Peyer's patch (tissue), 4 donors: ENCODE measurements at regions not wholly inside any gene's neighbourhood (a gene's known extent, or its start where the extent isn't known, plus 50 kb on each side); places are given as distances from the start of the nearest gene placed in this dataset.

ENCODE experiments used
- CTCF ChIP-seq, 6 experiments: fragments of 450-650 bp in 4 of 6; fragments of 200-600 bp in 2 of 6; sonication (generic) in 1 of 6; IDR thresholded peaks; one replicate each; pipeline ENCODE4 v1.5.1; 2017 to 2019; ENCODE audit warnings: antibody characterized with exemption in 6 of 6, mild to moderate bottlenecking in 3 of 6, moderate library complexity in 1 of 6
- POLR2A ChIP-seq, 2 donors: fragments of 450-650 bp; IDR thresholded peaks; one replicate each; pipeline ENCODE4 v1.5.1; 2017; ENCODE audit warnings: antibody characterized with exemption in 2 of 2, mild to moderate bottlenecking in 2 of 2, moderate library complexity in 2 of 2

- no peak for TF ChIP-seq CTCF (IDR thresholded peaks at IDR 0.05)
- no peak for TF ChIP-seq POLR2A (IDR thresholded peaks at IDR 0.05)
Observed at GRCh38 chr2:238613610-238614009, 186.9 kb downstream of the ASB1 start.
